ENCODE measurements at regions not wholly inside any gene's neighbourhood (a gene's known extent, or its start where the extent isn't known, plus 50 kb on each side); places are given as distances from the start of the nearest gene placed in this dataset.

- no peak overlapping the region for H3K27ac ChIP-seq
- no peak for ATAC-seq
- TF ChIP-seq CTCF (IDR thresholded peaks at IDR 0.05), result no peak
- H3K4me3 ChIP-seq, result no peak overlapping the region
- no peaks in the 10 kb centered on the region for H3K9me3 ChIP-seq
- no peaks in the 10 kb centered on the region for H3K4me1 ChIP-seq
- H3K27me3 ChIP-seq (ENCODE audit: insufficient read depth in 3 of 3, low read length in 2 of 3), result peaks cover 0 to 2% (median 0%) of the 10 kb centered on the region in 3 donors
- intact Hi-C loops (cut with DNase I), result no loop called here
- no peak for DNase-seq
- H3K36me3 ChIP-seq (ENCODE audit: insufficient read depth in 1 of 2, low read depth in 1 of 2), result no peaks in the 10 kb centered on the region
Measured at GRCh38 chr16:20259541-20259940, 67.8 kb downstream of the GP2 start.

DNA sequence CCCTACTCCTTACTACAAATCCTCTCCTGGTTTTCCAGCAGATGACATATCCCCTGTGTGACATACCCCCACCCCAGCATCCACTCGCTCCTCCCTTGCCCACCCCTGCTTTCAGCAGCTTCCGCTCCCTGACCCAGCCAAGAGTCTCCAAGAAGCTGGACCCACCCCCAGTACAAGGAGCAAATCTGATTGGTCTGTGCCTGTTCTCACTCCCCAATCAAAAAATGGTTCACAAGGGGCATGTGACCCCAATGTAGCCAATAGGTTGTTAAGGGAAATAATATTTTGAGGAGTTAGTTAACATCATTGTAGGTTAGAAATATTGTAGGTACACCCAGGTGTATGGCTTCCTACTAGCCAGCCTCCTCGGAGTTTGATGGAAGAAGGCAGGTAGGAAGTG lies 70.1 kb downstream of the GP2 start:
- no peak for TF ChIP-seq CTCF (IDR thresholded peaks at IDR 0.05)

GRCh38 chr16:20255002-20255401 lies 72.3 kb downstream of the GP2 start:
- 58 to 68% (median 64%) methylated on average over 1 of the region's 1 CpG for WGBS, 3 donors
- ATAC-seq, result no peak
- H3K36me3 ChIP-seq (ENCODE audit: insufficient read depth in 1 of 2, low read depth in 1 of 2), result no peaks in the 10 kb centered on the region
- H3K4me3 ChIP-seq, result no peak overlapping the region
- no peaks in the 10 kb centered on the region for H3K9me3 ChIP-seq
- no peak for TF ChIP-seq CTCF (IDR thresholded peaks at IDR 0.05)
- peaks cover 0 to 4% (median 0%) of the 10 kb centered on the region in 3 donors for H3K27me3 ChIP-seq (ENCODE audit: insufficient read depth in 3 of 3, low read length in 2 of 3)
- H3K4me1 ChIP-seq, result no peaks in the 10 kb centered on the region
- intact Hi-C loops (cut with DNase I), result no loop called here
- DNase-seq, result no peak
- H3K27ac ChIP-seq, result no peak overlapping the region

More for the DNA sequence above, 70.1 kb downstream of the GP2 start:
- no peak overlapping the region for H3K27ac ChIP-seq
- intact Hi-C loops (cut with DNase I), result no loop called here
- no peak for ATAC-seq
- no peaks in the 10 kb centered on the region for H3K9me3 ChIP-seq
- no peak overlapping the region for H3K4me3 ChIP-seq
- no peaks in the 10 kb centered on the region for H3K4me1 ChIP-seq
- DNase-seq, result no peak
- no peaks in the 10 kb centered on the region for H3K36me3 ChIP-seq (ENCODE audit: insufficient read depth in 1 of 2, low read depth in 1 of 2)
- 52 to 67% (median 66%) methylated on average over 3 of the region's 3 CpGs for WGBS, 3 donors
- peaks cover 0 to 4% (median 0%) of the 10 kb centered on the region in 3 donors for H3K27me3 ChIP-seq (ENCODE audit: insufficient read depth in 3 of 3, low read length in 2 of 3)

DNA sequence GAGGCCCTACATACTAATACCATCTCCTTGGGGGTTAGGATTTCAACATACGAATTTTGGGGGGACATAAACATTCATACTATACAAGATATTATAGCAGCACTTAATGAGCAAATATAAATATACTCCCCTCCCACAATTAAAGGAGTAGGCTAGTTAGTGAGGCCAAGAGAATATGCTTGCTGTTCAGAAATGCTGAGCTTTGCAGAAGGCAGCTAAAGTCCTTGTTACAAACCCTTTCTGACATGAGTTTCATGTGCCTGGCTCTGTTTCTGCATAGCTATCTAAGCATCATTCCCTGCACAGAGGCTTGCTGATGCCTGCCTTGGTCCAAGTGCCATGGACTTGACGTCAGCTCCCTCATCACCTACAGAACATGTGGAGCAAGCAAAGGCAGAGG lies 73.5 kb downstream of the GP2 start:
- Histone ChIP-seq H3K9me3 (no peaks in the 10 kb centered on the region), H3K36me3 (ENCODE audit: insufficient read depth in 1 of 2, low read depth in 1 of 2) (no peaks in the 10 kb centered on the region), H3K4me1 (no peaks in the 10 kb centered on the region), H3K27me3 (ENCODE audit: insufficient read depth in 3 of 3, low read length in 2 of 3) (peaks cover 0 to 4% (median 0%) of the 10 kb centered on the region in 3 donors), H3K27ac (no peak overlapping the region), H3K4me3 (no peak overlapping the region)
- no peak for ATAC-seq
- no peak for DNase-seq
- TF ChIP-seq CTCF (IDR thresholded peaks at IDR 0.05), result no peak
- intact Hi-C loops (cut with DNase I), result no loop called here
- 42 to 55% (median 49%) methylated on average over 2 of the region's 2 CpGs for WGBS, 3 donors

- Histone ChIP-seq H3K27me3 (ENCODE audit: insufficient read depth in 3 of 3, low read length in 2 of 3) (no peaks in the 10 kb centered on the region), H3K4me1 (no peaks in the 10 kb centered on the region), H3K9me3 (no peaks in the 10 kb centered on the region), H3K36me3 (ENCODE audit: insufficient read depth in 1 of 2, low read depth in 1 of 2) (no peaks in the 10 kb centered on the region), H3K4me3 (no peak overlapping the region), H3K27ac (no peak overlapping the region)
- WGBS, 3 donors, result 43 to 53% (median 49%) methylated on average over 1 of the region's 1 CpG
- no peak for DNase-seq
- TF ChIP-seq CTCF (IDR thresholded peaks at IDR 0.05), result no peak
- ATAC-seq, result no peak
- intact Hi-C loops (cut with DNase I), result no loop called here
Measured at GRCh38 chr16:20249211-20249610, 78.1 kb downstream of the GP2 start.

Measured in psoas muscle (tissue), 7 donors.